ENCODE measurements at regions not wholly inside any gene's neighbourhood (a gene's known extent, or its start where the extent isn't known, plus 50 kb on each side); places are given as distances from the start of the nearest gene placed in this dataset.

GRCh38 chr12:124418156-124418555 is 123.3 kb downstream of the RFLNA start:
- DNase-seq (ENCODE audit: extremely low spot score, unreplicated experiment), result no peak
- peaks cover 26% of the 10 kb centered on the region for H3K36me3 Mint-ChIP-seq
- no peak for TF ChIP-seq CTCF (conservative IDR thresholded peaks at IDR 0.05)
- H3K9me3 Mint-ChIP-seq, result no peaks in the 10 kb centered on the region
- H3K4me1 Mint-ChIP-seq (ENCODE audit: unreplicated experiment), result peaks cover 5% of the 10 kb centered on the region
- no peaks in the 10 kb centered on the region for H3K27me3 Mint-ChIP-seq
- no peak overlapping the region for H3K27ac Mint-ChIP-seq
- no peak overlapping the region for H3K4me3 Mint-ChIP-seq

GRCh38 chr12:124416516-124417395 is 121.9 kb downstream of the RFLNA start:
- H3K9me3 Mint-ChIP-seq, result no peaks in the 10 kb centered on the region
- H3K27ac Mint-ChIP-seq, result no peak overlapping the region
- no peaks in the 10 kb centered on the region for H3K27me3 Mint-ChIP-seq
- H3K4me3 Mint-ChIP-seq, result no peak overlapping the region
- H3K36me3 Mint-ChIP-seq, result peaks cover 26% of the 10 kb centered on the region
- no peak for DNase-seq (ENCODE audit: extremely low spot score, unreplicated experiment)
- no peak for TF ChIP-seq CTCF (conservative IDR thresholded peaks at IDR 0.05)
- peaks cover 5% of the 10 kb centered on the region for H3K4me1 Mint-ChIP-seq (ENCODE audit: unreplicated experiment)

GRCh38 chr12:124415064-124415463 is 120.2 kb downstream of the RFLNA start:
- Mint-ChIP-seq H3K27me3 (no peaks in the 10 kb centered on the region), H3K27ac (peak overlapping the region; percentile 31), H3K36me3 (peaks cover 17% of the 10 kb centered on the region), H3K4me3 (no peak overlapping the region), H3K4me1 (ENCODE audit: unreplicated experiment) (peaks cover 18% of the 10 kb centered on the region), H3K9me3 (no peaks in the 10 kb centered on the region)
- no peak for TF ChIP-seq CTCF (conservative IDR thresholded peaks at IDR 0.05)
- DNase-seq (ENCODE audit: extremely low spot score, unreplicated experiment), result no peak

- no peak for TF ChIP-seq CTCF (conservative IDR thresholded peaks at IDR 0.05)
- no peak overlapping the region for H3K4me3 Mint-ChIP-seq
- peaks cover 20% of the 10 kb centered on the region for H3K4me1 Mint-ChIP-seq (ENCODE audit: unreplicated experiment)
- no peak for DNase-seq (ENCODE audit: extremely low spot score, unreplicated experiment)
- H3K9me3 Mint-ChIP-seq, result no peaks in the 10 kb centered on the region
- H3K36me3 Mint-ChIP-seq, result peaks cover 7% of the 10 kb centered on the region
- H3K27me3 Mint-ChIP-seq, result no peaks in the 10 kb centered on the region
- no peak overlapping the region for H3K27ac Mint-ChIP-seq
These were observed 119.0 kb downstream of the RFLNA start for GRCh38 chr12:124413915-124414314.

GRCh38 chr12:124413401-124413800 is 118.5 kb downstream of the RFLNA start:
- Mint-ChIP-seq H3K4me1 (ENCODE audit: unreplicated experiment) (peaks cover 20% of the 10 kb centered on the region), H3K27me3 (no peaks in the 10 kb centered on the region), H3K27ac (no peak overlapping the region), H3K9me3 (no peaks in the 10 kb centered on the region), H3K36me3 (peaks cover 6% of the 10 kb centered on the region), H3K4me3 (no peak overlapping the region)
- no peak for TF ChIP-seq CTCF (conservative IDR thresholded peaks at IDR 0.05)
- DNase-seq (ENCODE audit: extremely low spot score, unreplicated experiment), result no peak
